HCT116 (cell line): ENCODE measurements at regions not wholly inside any gene's neighbourhood (a gene's known extent, or its start where the extent isn't known, plus 50 kb on each side); places are given as distances from the start of the nearest gene placed in this dataset.

Source experiments
- ATAC-seq: fragments of 200-7000 bp; cut with Tn5 transposase; 2 replicates; pipeline ENCODE4 v1.9.1; 2020; ENCODE audit warnings: mild to moderate bottlenecking, moderate library complexity
- BruUV-seq: library from RNA; stranded (reverse); fragments of 400-500 nt; replicated peaks from 2 replicates; lab custom pipeline; 2021; lab: Mats Ljungman, UMichigan
- CTCF ChIA-PET: fragments of 300-600 bp; sonication (Branson Sonifier 250); formaldehyde crosslinking; loops from one replicate; lab custom pipeline; 2021; ENCODE audit warnings: antibody characterized with exemption; lab: Charles Lee
- POLR2A ChIA-PET: fragments of 300-600, 350-600 bp; sonication (Branson Sonifier 250); formaldehyde crosslinking; loops from one replicate; lab custom pipeline; 2021; ENCODE audit warnings: antibody characterized with exemption; lab: Charles Lee
- RAD21 ChIA-PET, 2 experiments: fragments of 300-600 bp; sonication (Branson Sonifier 250); formaldehyde crosslinking; loops; one replicate each; lab custom pipeline; 2023; ENCODE audit warnings: low total read pairs in 2 of 2; ENCODE audit not compliant: uncharacterized antibody in 2 of 2, unreplicated experiment in 2 of 2, low non-redundant PET in 1 of 2; lab: Charles Lee
- DNase-seq: peaks from one replicate; pipeline ENCODE4 v3.0.0-alpha.2; 2010; ENCODE audit warnings: low read depth, low spot score
- H2AFZ ChIP-seq: fragments of 200-600 bp; shearing (Covaris generic), sonication (generic); 2 replicates; pipeline ENCODE4 v1.6.1; 2017; ENCODE audit warnings: low read depth, mixed run types, mixed read lengths, antibody characterized with exemption, low read length; ENCODE audit not compliant: poor library complexity, severe bottlenecking
- H3K27ac ChIP-seq: 2 replicates; pipeline ENCODE4 v1.5.1; 2012; ENCODE audit warnings: low read depth, low read length
- H3K27me3 ChIP-seq: fragments of 200-600 bp; sonication (generic); 2 replicates; pipeline ENCODE4 v1.6.1; 2016; ENCODE audit warnings: mixed run types, low read length, mixed read lengths; ENCODE audit not compliant: insufficient read depth
- H3K36me3 ChIP-seq, 2 experiments: fragments of 200-500 bp in 1 of 2; fragments of 200-600 bp in 1 of 2; sonication (Bioruptor generic) in 1 of 2; sonication (generic) in 1 of 2; 2 replicates each; pipeline versions ENCODE4 v1.5.1 to v1.6.1; 2014 to 2016; ENCODE audit warnings: low read length in 2 of 2, inconsistent platforms in 1 of 2, mixed read lengths in 1 of 2, mixed run types in 1 of 2; ENCODE audit not compliant: insufficient read depth in 2 of 2, control insufficient read depth in 1 of 2
- H3K4me1 ChIP-seq, 2 experiments: fragments of 200-600 bp in 1 of 2; sonication (generic) in 1 of 2; 2 replicates each; pipeline versions ENCODE4 v1.5.1 to v1.6.1; 2012 to 2017; ENCODE audit warnings: low read length in 2 of 2, inconsistent platforms in 1 of 2, mild to moderate bottlenecking in 1 of 2, mixed read lengths in 1 of 2, mixed run types in 1 of 2, moderate library complexity in 1 of 2; ENCODE audit not compliant: insufficient read depth in 2 of 2, control insufficient read depth in 1 of 2
- H3K4me2 ChIP-seq: fragments of 200-600 bp; sonication (generic); 2 replicates; pipeline ENCODE4 v1.6.1; 2017; ENCODE audit warnings: mixed run types, low read length, mixed read lengths
- H3K4me3 ChIP-seq, 2 experiments: fragments of 200-600 bp in 1 of 2; sonication (generic) in 1 of 2; replicated peaks in 1 of 2; 2 replicates each; pipeline ENCODE4 v1.5.1; 2011 to 2016; ENCODE audit warnings: low read length in 2 of 2, control low read depth in 1 of 2, low read depth in 1 of 2, mild to moderate bottlenecking in 1 of 2, mixed read lengths in 1 of 2, mixed run types in 1 of 2
- H3K79me2 ChIP-seq: fragments of 200-600 bp; sonication (generic); 2 replicates; pipeline ENCODE4 v1.6.1; 2017; ENCODE audit warnings: mild to moderate bottlenecking, mixed run types, low read length, moderate library complexity, mixed read lengths; ENCODE audit not compliant: insufficient read depth
- H3K9ac ChIP-seq: fragments of 200-600 bp; sonication (generic); 2 replicates; pipeline ENCODE4 v1.6.1; 2016; ENCODE audit warnings: low read length, mixed read lengths
- H3K9me2 ChIP-seq: fragments of 200-600 bp; sonication (generic), shearing (Covaris generic); 2 replicates; pipeline ENCODE4 v1.6.1; 2017; ENCODE audit warnings: mixed run types, mild to moderate bottlenecking, moderate library complexity; ENCODE audit not compliant: insufficient read depth
- H3K9me3 ChIP-seq, 2 experiments: fragments of 200-500 bp in 1 of 2; fragments of 200-600 bp in 1 of 2; sonication (Bioruptor generic) in 1 of 2; sonication (generic) in 1 of 2; 2 replicates each; pipeline ENCODE4 v1.6.1; 2014 to 2017; ENCODE audit warnings: low read length in 2 of 2, mixed read lengths in 2 of 2, inconsistent platforms in 1 of 2, low read depth in 1 of 2, mild to moderate bottlenecking in 1 of 2, mixed run types in 1 of 2, moderate library complexity in 1 of 2; ENCODE audit not compliant: control insufficient read depth in 1 of 2, insufficient read depth in 1 of 2
- H4K20me1 ChIP-seq: fragments of 200-600 bp; sonication (generic), shearing (Covaris generic); 2 replicates; pipeline ENCODE4 v1.6.1; 2017; ENCODE audit warnings: mixed run types, mild to moderate bottlenecking, moderate library complexity; ENCODE audit not compliant: insufficient read depth
- CBX3 ChIP-seq: IDR thresholded peaks from 2 replicates; pipeline ENCODE4 v1.6.1; 2012; ENCODE audit warnings: low read depth
- EGR1 ChIP-seq: IDR thresholded peaks from 2 replicates; pipeline ENCODE4 v1.6.1; 2012; ENCODE audit warnings: low read depth
- EZH2 ChIP-seq: fragments of 200-600 bp; sonication (generic); IDR thresholded peaks from 2 replicates; pipeline ENCODE4 v1.6.1; 2017; ENCODE audit warnings: antibody characterized with exemption, mixed run types
- EZH2phosphoT487 ChIP-seq: fragments of 200-600 bp; IDR thresholded peaks from 2 replicates; pipeline ENCODE4 v1.6.1; 2018; ENCODE audit warnings: antibody characterized with exemption, borderline replicate concordance
- FOSL1 ChIP-seq: IDR thresholded peaks from 2 replicates; pipeline ENCODE4 v1.6.1; 2012; ENCODE audit warnings: low read depth
- JUND ChIP-seq: IDR thresholded peaks from 2 replicates; pipeline ENCODE4 v1.6.1; 2012
- POLR2A ChIP-seq: IDR thresholded peaks from 2 replicates; pipeline ENCODE4 v1.7.0; 2011; ENCODE audit warnings: borderline replicate concordance; ENCODE audit not compliant: insufficient read depth, insufficient read length; ENCODE audit errors: extremely low read depth
- RAD21 ChIP-seq: IDR thresholded peaks from 2 replicates; pipeline ENCODE4 v1.6.1; 2012; ENCODE audit warnings: low read depth, mild to moderate bottlenecking
- REST ChIP-seq: IDR thresholded peaks from 2 replicates; pipeline ENCODE4 v1.6.1; 2012; ENCODE audit warnings: low read depth
- SIN3A ChIP-seq: IDR thresholded peaks from 2 replicates; pipeline ENCODE4 v1.6.1; 2012; ENCODE audit warnings: low read depth
- SP1 ChIP-seq: IDR thresholded peaks from 2 replicates; pipeline ENCODE4 v1.6.1; 2012; ENCODE audit warnings: low read depth
- SRF ChIP-seq: IDR thresholded peaks from 2 replicates; pipeline ENCODE4 v1.6.1; 2012; ENCODE audit warnings: low read depth
- TCF7L2 ChIP-seq: IDR thresholded peaks from 2 replicates; pipeline ENCODE4 v1.7.0; 2011; ENCODE audit warnings: borderline replicate concordance, inconsistent platforms; ENCODE audit not compliant: insufficient read depth, insufficient read length; ENCODE audit errors: extremely low read depth
- YY1 ChIP-seq: IDR thresholded peaks from 2 replicates; pipeline ENCODE4 v1.6.1; 2011; ENCODE audit warnings: low read length, low read depth, moderate library complexity, mild to moderate bottlenecking; ENCODE audit not compliant: insufficient replicate concordance; ENCODE audit errors: extremely low read depth
- ZFX ChIP-seq: fragments of 450-650 bp; IDR thresholded peaks from 2 replicates; pipeline ENCODE4 v1.6.1; 2017
- ZNF274 ChIP-seq: fragments of 200-500 bp; sonication (Bioruptor generic); IDR thresholded peaks from 2 replicates; pipeline ENCODE4 v1.6.1; 2014; ENCODE audit warnings: mild to moderate bottlenecking, low read depth, low read length, inconsistent platforms
- intact Hi-C: fragments of 100-400 bp; cut with micrococcal nuclease; formaldehyde crosslinking; loops from 2 replicates; pipeline ENCODE4 v1.10.0; 2022
- TF ChIP-seq, protein P1 (sequence below): IDR thresholded peaks from 2 replicates; pipeline ENCODE4 v1.6.1; 2011; ENCODE audit warnings: mild to moderate bottlenecking, low read length, moderate library complexity; ENCODE audit not compliant: insufficient replicate concordance; ENCODE audit errors: extremely low read depth

GRCh38 chr9:80030801-80031200 is 459.0 kb downstream of the TLE4 start:
- Histone ChIP-seq H2AFZ (no peak overlapping the region), H3K9me3 (peaks cover 3 to 12% of the 10 kb centered on the region in 2 experiments; a peak in 3 of 4 replicates), H3K27me3 (no peaks in the 10 kb centered on the region), H3K9ac (no peak overlapping the region), H3K79me2 (no peaks in the 10 kb centered on the region), H3K9me2 (no peaks in the 10 kb centered on the region), H3K4me3 (no peak overlapping the region), H3K4me1 (no peaks in the 10 kb centered on the region), H4K20me1 (no peaks in the 10 kb centered on the region), H3K4me2 (no peak overlapping the region), H3K27ac (no peak overlapping the region), H3K36me3 (no peaks in the 10 kb centered on the region)
- TF ChIP-seq POLR2A, result no peak
- ATAC-seq (no peak), DNase-seq (no peak)
- POLR2A ChIA-PET, result no interaction called here
- CTCF ChIA-PET, result no interaction called here
- BruUV-seq, result no TSS peak
- RAD21 ChIA-PET, result no interaction called here
- intact Hi-C loops, result no loop called here

- Histone ChIP-seq H2AFZ (no peak overlapping the region), H3K27me3 (no peaks in the 10 kb centered on the region), H4K20me1 (no peaks in the 10 kb centered on the region), H3K9me2 (no peaks in the 10 kb centered on the region), H3K4me1 (no peaks in the 10 kb centered on the region), H3K9ac (no peak overlapping the region), H3K4me2 (no peak overlapping the region), H3K9me3 (peaks cover 8 to 11% of the 10 kb centered on the region in 2 experiments; a peak in 3 of 4 replicates), H3K4me3 (no peak overlapping the region), H3K79me2 (no peaks in the 10 kb centered on the region), H3K36me3 (no peaks in the 10 kb centered on the region), H3K27ac (no peak overlapping the region)
- ChIA-PET POLR2A (no interaction called here), RAD21 (no interaction called here), CTCF (no interaction called here)
- BruUV-seq, result no TSS peak
- ATAC-seq (no peak), DNase-seq (no peak)
- intact Hi-C loops, result no loop called here
- TF ChIP-seq EZH2, result no peak
- TF ChIP-seq, protein P1, sequence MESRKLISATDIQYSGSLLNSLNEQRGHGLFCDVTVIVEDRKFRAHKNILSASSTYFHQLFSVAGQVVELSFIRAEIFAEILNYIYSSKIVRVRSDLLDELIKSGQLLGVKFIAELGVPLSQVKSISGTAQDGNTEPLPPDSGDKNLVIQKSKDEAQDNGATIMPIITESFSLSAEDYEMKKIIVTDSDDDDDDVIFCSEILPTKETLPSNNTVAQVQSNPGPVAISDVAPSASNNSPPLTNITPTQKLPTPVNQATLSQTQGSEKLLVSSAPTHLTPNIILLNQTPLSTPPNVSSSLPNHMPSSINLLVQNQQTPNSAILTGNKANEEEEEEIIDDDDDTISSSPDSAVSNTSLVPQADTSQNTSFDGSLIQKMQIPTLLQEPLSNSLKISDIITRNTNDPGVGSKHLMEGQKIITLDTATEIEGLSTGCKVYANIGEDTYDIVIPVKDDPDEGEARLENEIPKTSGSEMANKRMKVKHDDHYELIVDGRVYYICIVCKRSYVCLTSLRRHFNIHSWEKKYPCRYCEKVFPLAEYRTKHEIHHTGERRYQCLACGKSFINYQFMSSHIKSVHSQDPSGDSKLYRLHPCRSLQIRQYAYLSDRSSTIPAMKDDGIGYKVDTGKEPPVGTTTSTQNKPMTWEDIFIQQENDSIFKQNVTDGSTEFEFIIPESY, result no peak
- TF ChIP-seq SRF, result no peak
- no peak for TF ChIP-seq CBX3
- TF ChIP-seq EGR1, result no peak
- TF ChIP-seq YY1, result no peak
- TF ChIP-seq ZNF274, result no peak
- no peak for TF ChIP-seq EZH2phosphoT487
- no peak for TF ChIP-seq JUND
- no peak for TF ChIP-seq REST
- TF ChIP-seq FOSL1, result no peak
- TF ChIP-seq SP1, result no peak
- no peak for TF ChIP-seq SIN3A
- no peak for TF ChIP-seq ZFX
- TF ChIP-seq RAD21, result no peak
- no peak for TF ChIP-seq TCF7L2
- TF ChIP-seq POLR2A, result no peak
Observed at GRCh38 chr9:80028501-80028900, 456.7 kb downstream of the TLE4 start.
